8988T (cell line): ENCODE measurements at regions not wholly inside any gene's neighbourhood (a gene's known extent, or its start where the extent isn't known, plus 50 kb on each side); places are given as distances from the start of the nearest gene placed in this dataset.
"Not testable (repeated sequence)": the region's sequence is repeated elsewhere in the genome, so short reads cannot be mapped to it uniquely, and the experiment has no call there.

Source experiments
- DNase-seq: peaks from one replicate; pipeline ENCODE4 v3.0.0; 2011

- DNase-seq, result no peak
Observed at GRCh38 chr9:16057541-16057940, 504.7 kb downstream of the CCDC171 start.

DNA sequence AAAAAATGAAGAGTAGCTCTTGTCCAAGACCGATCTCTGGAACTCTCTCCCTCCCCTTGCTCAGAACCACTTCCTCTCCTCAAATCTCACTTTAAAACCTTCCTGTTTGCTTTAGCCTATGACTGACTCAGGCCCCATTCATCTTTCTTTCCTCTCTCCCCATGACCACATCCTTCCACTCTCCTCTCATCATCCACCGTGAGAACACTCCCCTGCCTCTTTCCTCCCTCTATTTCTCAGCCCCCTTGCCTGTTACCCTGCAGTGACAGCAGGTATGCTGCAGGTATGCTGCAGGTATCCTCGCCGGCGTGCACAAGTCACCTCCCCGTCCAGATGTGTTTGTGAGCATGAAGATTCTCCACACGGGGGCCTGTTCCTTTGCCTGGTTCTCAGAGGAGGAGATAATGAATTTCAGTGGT, 505.3 kb downstream of the CCDC171 start:
- DNase-seq, result no peak

DNA sequence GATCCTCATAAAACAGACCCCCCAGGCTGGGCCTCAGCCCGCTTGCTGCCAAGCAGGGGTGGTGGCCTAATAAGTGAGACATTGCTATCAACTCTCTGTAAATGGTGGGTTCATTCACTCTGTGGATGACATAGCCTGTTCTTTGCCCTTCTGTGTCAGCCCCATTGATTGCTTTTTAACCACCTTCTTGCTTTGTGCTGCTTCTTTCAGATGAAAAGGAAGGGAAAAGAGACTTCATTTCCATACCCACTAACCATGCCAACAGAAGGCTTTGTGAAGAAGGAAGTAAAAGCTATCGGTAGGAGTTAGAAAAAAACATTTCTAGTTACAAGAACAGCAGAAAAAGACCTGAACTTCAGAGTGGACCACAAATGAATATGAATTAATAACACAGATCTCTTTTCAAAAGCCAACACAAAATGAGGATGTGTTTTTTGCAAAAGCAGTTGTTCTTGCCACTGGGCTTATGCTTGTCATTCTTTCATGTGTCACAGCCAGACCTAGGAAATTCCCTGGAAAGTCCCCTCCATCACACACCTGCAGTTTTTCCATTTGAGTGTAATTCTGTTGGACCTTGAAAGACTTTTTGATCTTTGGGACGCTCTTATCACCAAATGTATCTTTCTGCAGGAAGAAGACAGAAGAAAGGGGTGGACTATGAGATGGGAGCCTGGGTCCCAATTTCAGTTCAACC, 507.7 kb downstream of the CCDC171 start:
- no peak for DNase-seq

- DNase-seq, result peak; percentile 28
Observed at GRCh38 chr9:16062542-16063240, 509.8 kb downstream of the CCDC171 start.

DNA sequence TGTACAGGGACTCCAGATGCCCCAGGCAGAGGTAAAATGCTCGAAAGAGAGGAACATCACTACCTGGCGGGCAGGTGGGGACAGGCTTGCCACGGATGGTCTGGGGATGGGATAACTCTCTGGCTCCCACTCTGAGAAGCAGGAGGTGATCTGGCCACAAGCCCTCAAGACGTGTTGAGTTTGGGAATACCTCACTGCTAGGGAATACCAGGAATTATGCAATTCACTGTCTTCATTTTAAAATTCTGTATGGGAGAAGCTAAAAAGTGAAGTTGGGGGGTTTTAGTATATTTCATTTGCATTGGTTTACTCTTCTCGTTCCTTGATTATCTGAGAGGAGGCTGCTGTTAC, 510.4 kb downstream of the CCDC171 start:
- DNase-seq, result no peak

DNA sequence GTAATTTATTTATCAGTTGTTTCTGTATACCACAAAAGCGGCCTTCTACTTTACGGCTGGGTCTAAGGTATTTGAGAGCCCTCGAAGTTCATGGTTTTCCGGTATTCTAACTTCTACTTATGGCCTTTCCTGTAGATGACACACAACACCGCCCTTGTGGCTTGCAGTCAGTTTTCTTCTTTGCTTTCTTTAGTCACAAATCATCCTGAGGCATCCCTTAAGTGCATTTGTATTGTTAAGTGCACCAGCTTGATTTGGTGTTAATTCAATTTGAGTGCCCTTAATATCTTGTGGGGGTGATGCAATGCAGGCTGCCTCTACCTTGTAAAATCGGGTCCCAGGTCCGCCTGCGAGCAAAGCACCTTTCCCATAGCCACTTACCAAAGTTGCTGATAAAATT, 511.9 kb downstream of the CCDC171 start:
- no peak for DNase-seq

DNA sequence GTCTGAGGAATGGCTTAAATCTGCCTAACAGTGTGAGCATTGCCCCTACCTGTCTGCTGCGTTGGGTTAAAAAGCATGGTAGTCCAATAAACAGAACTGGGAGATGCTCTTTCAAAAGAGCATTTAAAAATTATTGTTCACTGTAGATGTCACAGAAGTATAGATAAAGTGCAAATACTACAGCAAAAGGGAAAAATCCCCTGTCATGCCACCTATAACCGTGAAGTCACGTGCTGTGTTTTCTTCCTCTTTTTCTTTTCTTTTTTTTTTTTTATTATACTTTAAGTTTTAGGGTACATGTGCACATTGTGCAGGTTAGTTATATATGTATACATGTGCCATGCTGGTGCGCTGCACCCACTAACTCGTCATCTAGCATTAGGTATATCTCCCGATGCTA, 513.4 kb downstream of the CCDC171 start:
- not testable (repeated sequence) for DNase-seq

DNA sequence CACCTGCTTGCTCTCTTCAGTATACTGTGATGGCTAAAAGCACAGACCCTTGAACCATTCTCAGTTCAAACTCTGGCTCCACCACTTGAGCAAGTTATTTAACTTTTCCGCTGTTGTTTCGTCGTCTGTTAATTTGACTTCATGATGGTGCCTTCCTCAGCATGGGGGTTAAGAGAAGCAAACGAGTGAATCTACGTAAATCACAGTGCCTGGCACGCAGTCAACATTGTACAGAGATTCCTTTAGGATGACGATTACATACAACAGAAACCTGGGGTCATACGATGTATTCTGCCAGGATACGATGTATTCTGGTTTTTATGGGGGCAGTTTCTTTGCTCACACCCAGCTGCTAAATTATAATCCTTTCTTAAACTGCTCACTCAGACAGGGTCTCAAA, 515.6 kb downstream of the CCDC171 start:
- no peak for DNase-seq

DNA sequence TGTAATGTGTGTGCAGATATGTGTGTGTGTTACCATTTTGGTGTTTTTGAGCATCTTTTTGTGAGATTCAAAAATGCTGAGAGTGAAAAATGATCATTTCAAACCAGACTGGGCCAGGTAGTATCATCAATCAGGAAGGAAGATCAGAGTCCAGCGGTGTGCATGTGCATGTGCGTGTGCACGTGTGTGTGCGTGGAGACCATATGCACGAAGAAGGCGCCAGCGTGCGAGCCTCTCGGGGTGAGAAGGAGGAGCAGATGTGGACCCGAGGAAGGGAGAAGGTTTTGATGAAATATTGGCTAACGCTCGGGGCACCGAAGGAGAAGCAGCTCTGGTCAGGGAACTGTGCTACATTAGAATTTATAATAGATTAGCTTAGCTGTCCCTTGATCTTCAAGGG, 516.4 kb downstream of the CCDC171 start:
- DNase-seq, result no peak

GRCh38 chr9:16069671-16070454, 517.0 kb downstream of the CCDC171 start:
- DNase-seq, result no peak

- no peak for DNase-seq
Observed at GRCh38 chr9:16070455-16071145, 517.8 kb downstream of the CCDC171 start.

DNA sequence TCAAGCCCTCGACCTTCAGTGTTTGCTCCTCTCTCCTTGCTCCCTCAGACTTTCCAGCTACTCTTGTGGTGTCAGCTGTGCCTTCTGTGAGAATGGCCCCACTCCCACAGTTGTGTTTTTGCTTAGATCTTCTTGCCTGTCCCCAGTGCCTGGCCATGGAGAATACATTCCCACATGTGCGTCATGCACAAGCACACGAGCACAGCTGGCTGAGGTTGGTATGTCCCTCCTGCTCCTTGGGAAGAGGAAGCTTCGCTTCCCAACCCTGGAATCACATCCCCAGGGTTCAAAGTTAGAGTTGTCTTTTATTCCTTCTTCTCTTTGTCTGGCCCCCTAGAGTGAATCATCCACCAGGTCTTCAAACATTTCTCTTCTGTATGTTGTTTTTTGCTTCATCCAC, 518.6 kb downstream of the CCDC171 start:
- no peak for DNase-seq

DNA sequence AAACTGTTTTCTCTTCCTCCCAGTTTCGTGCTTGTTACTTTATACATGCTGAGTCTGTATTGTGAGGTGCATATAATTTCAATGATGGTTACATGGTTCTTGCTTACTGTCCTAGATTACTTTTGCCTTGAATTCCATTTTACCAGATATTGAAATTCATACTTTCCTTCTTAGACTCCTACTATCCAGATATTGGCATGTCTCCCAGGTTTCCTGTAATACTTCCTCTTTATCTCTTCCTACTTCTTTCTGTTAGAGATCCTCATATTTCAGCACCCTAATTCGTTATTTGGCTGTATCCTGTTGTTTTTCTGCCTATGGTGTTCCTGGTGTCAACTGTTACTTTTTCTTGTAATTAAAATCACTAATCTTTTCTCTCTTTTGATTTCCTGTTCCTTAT, 522.1 kb downstream of the CCDC171 start:
- DNase-seq, result no peak

- no peak for DNase-seq
Observed at GRCh38 chr9:16075696-16076095, 522.9 kb downstream of the CCDC171 start.

GRCh38 chr9:16076511-16076910, 523.7 kb downstream of the CCDC171 start:
- no peak for DNase-seq

DNA sequence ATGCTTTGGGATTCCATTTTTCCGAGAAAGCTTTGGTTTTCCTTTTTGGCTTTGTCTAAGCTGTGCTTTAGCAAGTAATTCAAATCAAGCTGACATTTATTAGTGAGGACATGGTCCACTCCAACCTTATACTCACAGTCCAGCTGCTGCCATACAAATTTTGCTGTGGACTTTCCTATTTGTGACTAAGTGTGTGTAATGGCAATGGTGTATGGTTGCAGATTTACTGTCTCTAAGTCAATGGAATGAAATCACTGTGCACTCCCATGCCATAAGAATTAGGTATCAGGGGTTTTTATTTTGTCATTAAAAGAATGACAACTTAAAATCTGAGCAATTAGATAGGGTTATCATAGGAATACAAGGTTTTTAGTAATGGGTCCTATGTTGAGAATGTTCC, 530.0 kb downstream of the CCDC171 start:
- no peak for DNase-seq

DNA sequence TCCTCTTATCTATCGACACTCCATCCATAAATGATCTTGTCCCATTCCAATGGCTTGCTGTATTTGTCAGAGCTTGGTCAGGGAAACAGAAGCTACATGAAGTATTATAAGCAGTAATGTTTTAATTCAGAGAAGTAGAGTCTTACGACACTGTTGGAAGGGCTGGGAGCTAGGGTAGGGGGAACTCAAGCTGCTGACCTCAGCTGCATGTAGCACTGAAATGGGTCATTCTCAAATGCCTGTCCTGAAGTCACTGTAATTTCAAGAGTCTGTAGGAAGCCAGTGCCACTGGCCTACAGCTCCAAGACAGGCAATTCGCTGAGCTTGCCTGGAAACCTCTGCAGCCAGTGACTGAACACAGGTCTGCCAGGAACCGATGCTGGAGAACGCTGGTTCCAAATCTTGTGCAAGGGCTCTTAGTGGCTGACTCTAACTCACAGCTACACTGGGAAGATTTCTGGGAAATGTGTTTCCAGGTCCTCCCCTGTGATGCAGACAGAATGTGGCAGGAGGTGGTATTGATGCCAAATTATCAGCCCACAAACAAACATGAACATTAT, 532.4 kb downstream of the CCDC171 start:
- no peak for DNase-seq

DNA sequence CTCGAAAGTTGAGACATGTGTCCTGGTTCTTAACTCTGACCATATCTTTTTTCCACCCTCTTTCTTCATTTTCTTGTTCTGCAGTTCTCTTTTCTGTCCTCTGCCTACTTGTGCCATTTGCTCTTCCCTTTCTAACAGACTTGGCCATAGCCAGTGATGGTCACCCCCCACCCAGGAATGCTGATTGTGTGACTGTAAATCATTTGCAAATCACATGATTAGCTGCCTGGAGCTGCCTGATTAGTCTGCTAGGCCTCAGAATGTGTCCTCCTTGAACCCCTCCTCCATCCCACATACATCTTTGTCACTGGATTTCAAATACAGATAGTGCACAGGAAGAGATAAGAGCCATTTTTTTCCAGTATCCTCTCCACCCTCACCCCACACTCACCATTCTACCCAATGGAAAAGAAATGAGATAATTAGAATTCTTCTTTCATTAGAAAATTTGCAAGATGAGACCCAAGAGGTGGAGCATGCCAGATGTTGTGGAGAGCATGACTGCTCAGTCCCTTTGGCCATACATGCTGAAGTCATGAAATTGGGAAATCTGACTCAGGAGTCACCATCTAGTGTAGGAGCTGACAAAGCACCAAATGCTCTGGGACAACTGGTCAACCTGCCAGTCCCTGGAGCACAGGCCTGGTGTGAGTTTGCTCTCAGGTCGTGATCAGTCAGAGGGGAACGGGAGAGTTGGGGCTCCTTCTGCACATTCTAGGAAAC, 538.2 kb downstream of the CCDC171 start:
- DNase-seq, result no peak

DNA sequence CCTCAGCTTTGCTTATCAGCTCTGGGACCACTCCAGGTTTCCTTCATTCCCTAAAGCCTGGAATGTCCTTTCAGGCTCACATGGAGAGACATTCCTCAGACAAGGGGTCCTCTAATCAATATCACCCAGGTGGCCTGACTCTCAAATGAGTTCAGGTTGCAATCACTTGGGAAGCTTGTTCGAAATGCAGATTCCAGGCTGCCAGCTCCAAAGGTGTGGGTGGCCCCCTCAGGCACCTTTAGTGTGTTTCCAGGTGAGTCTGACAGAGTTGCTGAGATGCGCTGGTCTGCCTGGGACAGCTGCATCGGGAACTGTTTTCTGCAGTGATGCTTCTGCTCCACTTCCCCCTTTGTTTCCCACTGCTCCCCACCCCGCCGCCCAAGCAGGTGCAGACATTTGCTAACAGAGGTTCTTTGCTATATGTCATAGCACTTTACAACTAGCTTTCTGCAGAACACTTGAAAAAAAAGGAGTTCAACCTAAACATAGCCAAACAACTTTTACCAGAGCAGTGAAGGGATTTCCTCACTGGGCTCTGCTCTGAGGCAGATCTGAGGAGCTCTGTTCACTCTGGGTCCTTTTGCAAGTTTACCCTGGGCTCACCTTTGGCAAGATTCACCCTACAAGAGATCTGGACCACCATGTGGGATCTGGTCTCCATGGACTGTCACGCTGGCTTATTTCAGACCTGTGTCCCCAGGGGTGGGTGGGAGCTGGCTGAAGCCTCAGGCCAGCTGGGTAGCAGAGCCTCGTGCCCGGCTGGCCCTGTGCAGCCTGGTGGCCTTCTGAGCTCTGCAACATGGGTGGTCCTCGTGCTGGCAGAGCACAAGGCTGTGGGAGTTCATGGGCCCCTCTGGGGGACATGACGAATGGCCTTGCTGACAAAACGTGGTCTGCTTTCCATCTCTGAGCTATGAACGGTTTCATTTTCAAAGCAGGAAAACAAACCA, 539.6 kb downstream of the CCDC171 start:
- DNase-seq, result no peak

GRCh38 chr9:16098306-16098705, 545.5 kb downstream of the CCDC171 start:
- DNase-seq, result no peak
